ENCODE measurements at regions not wholly inside any gene's neighbourhood (a gene's known extent, or its start where the extent isn't known, plus 50 kb on each side); places are given as distances from the start of the nearest gene placed in this dataset.
"Not testable (repeated sequence)": the region's sequence is repeated elsewhere in the genome, so short reads cannot be mapped to it uniquely, and the experiment has no call there.

GRCh38 chr1:223025190-223025734 lies 117.8 kb downstream of the TLR5 start:
- not testable (repeated sequence) for TF ChIP-seq CTCF (IDR thresholded peaks at IDR 0.05); TAF1 (IDR thresholded peaks at IDR 0.05; ENCODE audit: borderline replicate concordance, low read depth, low read length); FOXM1 (IDR thresholded peaks at IDR 0.05; ENCODE audit: low read depth); NFIC (IDR thresholded peaks at IDR 0.05; ENCODE audit: borderline replicate concordance)
